MM.1S (cell line): ENCODE measurements at regions not wholly inside any gene's neighbourhood (a gene's known extent, or its start where the extent isn't known, plus 50 kb on each side); places are given as distances from the start of the nearest gene placed in this dataset.
"Not testable (repeated sequence)": the region's sequence is repeated elsewhere in the genome, so short reads cannot be mapped to it uniquely, and the experiment has no call there.

ENCODE experiments used
- DNase-seq: peaks from one replicate; pipeline ENCODE4 v3.0.0-alpha.2; 2015
- H2AFZ ChIP-seq: fragments of 300-600 bp; sonication (generic); 2 replicates; pipeline ENCODE4 v1.6.0; 2016; ENCODE audit warnings: antibody characterized with exemption, low read length
- H3F3A ChIP-seq: fragments of 300-600 bp; sonication (generic); 2 replicates; pipeline ENCODE4 v1.6.1; 2016; ENCODE audit warnings: mild to moderate bottlenecking, antibody characterized with exemption, low read length, moderate library complexity, mixed read lengths; ENCODE audit not compliant: insufficient read depth
- H3K27ac ChIP-seq: fragments of 300-600 bp; sonication (generic); 2 replicates; pipeline ENCODE4 v1.5.1; 2016; ENCODE audit warnings: mild to moderate bottlenecking, low read length
- H3K27me3 ChIP-seq: fragments of 300-600 bp; sonication (generic); replicated peaks from 2 replicates; pipeline ENCODE4 v1.6.0; 2016; ENCODE audit warnings: low read length; ENCODE audit not compliant: insufficient read depth
- H3K36me3 ChIP-seq: fragments of 300-600 bp; sonication (generic); replicated peaks from 2 replicates; pipeline ENCODE4 v1.6.1; 2016; ENCODE audit warnings: mild to moderate bottlenecking, low read length, mixed read lengths; ENCODE audit not compliant: insufficient read depth
- H3K4me1 ChIP-seq: fragments of 300-600 bp; sonication (generic); 2 replicates; pipeline ENCODE4 v1.6.1; 2016; ENCODE audit warnings: low read length, mixed read lengths
- H3K4me2 ChIP-seq: fragments of 300-600 bp; sonication (generic); 2 replicates; pipeline ENCODE4 v1.6.0; 2016; ENCODE audit warnings: low read depth, low read length
- H3K4me3 ChIP-seq: fragments of 300-600 bp; sonication (generic); 2 replicates; pipeline ENCODE4 v1.5.1; 2016; ENCODE audit warnings: low read length, mixed read lengths
- H3K79me2 ChIP-seq: fragments of 300-600 bp; sonication (generic); 2 replicates; pipeline ENCODE4 v1.6.1; 2016; ENCODE audit warnings: mixed run types, low read length, mixed read lengths
- H3K9ac ChIP-seq: fragments of 300-600 bp; sonication (generic); 2 replicates; pipeline ENCODE4 v1.6.1; 2016; ENCODE audit warnings: low read length, mixed read lengths
- H3K9me2 ChIP-seq: fragments of 300-600 bp; sonication (generic); replicated peaks from 2 replicates; pipeline ENCODE4 v1.6.1; 2016; ENCODE audit warnings: mild to moderate bottlenecking, low read length, mixed read lengths; ENCODE audit not compliant: insufficient read depth
- H3K9me3 ChIP-seq: fragments of 300-600 bp; sonication (generic); replicated peaks from 2 replicates; pipeline ENCODE4 v1.6.1; 2016; ENCODE audit warnings: mild to moderate bottlenecking, low read length, mixed read lengths; ENCODE audit not compliant: insufficient read depth
- H4K20me1 ChIP-seq: fragments of 300-600 bp; sonication (generic); 2 replicates; pipeline ENCODE4 v1.6.1; 2016; ENCODE audit warnings: mild to moderate bottlenecking, low read length, moderate library complexity, mixed read lengths; ENCODE audit not compliant: insufficient read depth
- CTCF ChIP-seq: fragments of 300-600 bp; sonication (generic); IDR thresholded peaks from 2 replicates; pipeline ENCODE4 v1.5.1; 2016; ENCODE audit warnings: antibody characterized with exemption, low read length, mixed read lengths
- EZH2 ChIP-seq: fragments of 300-600 bp; sonication (generic); optimal IDR thresholded peaks from 2 replicates; pipeline ENCODE3; 2017; ENCODE audit warnings: low read depth, mild to moderate bottlenecking, antibody characterized with exemption, low read length, mixed read lengths
- EZH2phosphoT487 ChIP-seq: fragments of 300-600 bp; sonication (generic); IDR thresholded peaks from 2 replicates; pipeline ENCODE4 v1.6.1; 2018; ENCODE audit warnings: antibody characterized with exemption, low read length

- Histone ChIP-seq H3K4me3 (no peak overlapping the region), H3K4me1 (no peaks in the 10 kb centered on the region), H3K4me2 (no peak overlapping the region), H3K27me3 (no peaks in the 10 kb centered on the region), H2AFZ (no peak overlapping the region), H3K27ac (no peak overlapping the region), H3F3A (no peaks in the 10 kb centered on the region), H4K20me1 (no peaks in the 10 kb centered on the region), H3K9ac (no peak overlapping the region), H3K36me3 (no peaks in the 10 kb centered on the region), H3K79me2 (no peaks in the 10 kb centered on the region), H3K9me3 (no peaks in the 10 kb centered on the region), H3K9me2 (no peaks in the 10 kb centered on the region)
- DNase-seq = no peak
- TF ChIP-seq EZH2 (no peak), EZH2phosphoT487 (no peak), CTCF (no peak)
Measured at GRCh38 chr2:89821455-89821945, 1130.0 kb downstream of the RPIA start.

GRCh38 chr2:89822342-89822741 lies 1130.9 kb downstream of the RPIA start:
- not testable (repeated sequence) for H3K27ac ChIP-seq, H3K4me1 ChIP-seq, H3K9me3 ChIP-seq, H3K9me2 ChIP-seq, H2AFZ ChIP-seq, H3K79me2 ChIP-seq, H3K36me3 ChIP-seq, H3K9ac ChIP-seq, H3F3A ChIP-seq, H3K27me3 ChIP-seq, DNase-seq, H3K4me3 ChIP-seq, H4K20me1 ChIP-seq, H3K4me2 ChIP-seq

- DNase-seq = no peak
- Histone ChIP-seq H3K9me3 (no peaks in the 10 kb centered on the region), H3F3A (no peaks in the 10 kb centered on the region), H4K20me1 (no peaks in the 10 kb centered on the region), H3K79me2 (no peaks in the 10 kb centered on the region), H3K27ac (no peak overlapping the region), H3K4me3 (no peak overlapping the region), H3K27me3 (no peaks in the 10 kb centered on the region), H3K36me3 (no peaks in the 10 kb centered on the region), H3K4me1 (no peaks in the 10 kb centered on the region), H3K4me2 (no peak overlapping the region), H3K9me2 (no peaks in the 10 kb centered on the region), H2AFZ (no peak overlapping the region), H3K9ac (no peak overlapping the region)
- TF ChIP-seq EZH2phosphoT487 = no peak
Measured at GRCh38 chr2:89823556-89823955, 1132.1 kb downstream of the RPIA start.

- Histone ChIP-seq H3K27me3 (no peaks in the 10 kb centered on the region), H3K9ac (no peak overlapping the region), H3K9me2 (no peaks in the 10 kb centered on the region), H3K27ac (no peak overlapping the region), H3K4me2 (no peak overlapping the region), H3K4me3 (no peak overlapping the region), H3K36me3 (no peaks in the 10 kb centered on the region), H3K4me1 (no peaks in the 10 kb centered on the region), H2AFZ (no peak overlapping the region), H3F3A (no peaks in the 10 kb centered on the region), H3K79me2 (no peaks in the 10 kb centered on the region), H4K20me1 (no peaks in the 10 kb centered on the region), H3K9me3 (no peaks in the 10 kb centered on the region)
- no peak for TF ChIP-seq EZH2
- no peak for TF ChIP-seq CTCF
- TF ChIP-seq EZH2phosphoT487 = no peak
- no peak for DNase-seq
Measured at GRCh38 chr2:89825034-89825433, 1133.6 kb downstream of the RPIA start.

GRCh38 chr2:89826741-89827140 lies 1135.3 kb downstream of the RPIA start:
- H3K4me3 ChIP-seq, H3K36me3 ChIP-seq, H3K9ac ChIP-seq, H3K9me3 ChIP-seq, H2AFZ ChIP-seq, H3K27ac ChIP-seq, H4K20me1 ChIP-seq, H3K79me2 ChIP-seq, H3K27me3 ChIP-seq, H3K4me1 ChIP-seq, H3F3A ChIP-seq, H3K9me2 ChIP-seq, DNase-seq, H3K4me2 ChIP-seq: not testable (repeated sequence)

GRCh38 chr2:89827829-89828228 lies 1136.4 kb downstream of the RPIA start:
- H3K9me3 ChIP-seq, H3K27me3 ChIP-seq, H3K4me1 ChIP-seq, H3K79me2 ChIP-seq, H3K9me2 ChIP-seq, DNase-seq, H4K20me1 ChIP-seq, H2AFZ ChIP-seq, H3K4me3 ChIP-seq, H3K9ac ChIP-seq, H3F3A ChIP-seq, H3K27ac ChIP-seq, H3K36me3 ChIP-seq, H3K4me2 ChIP-seq: not testable (repeated sequence)

- not testable (repeated sequence) for H3K9me3 ChIP-seq, H3K4me3 ChIP-seq, H3K4me2 ChIP-seq, DNase-seq, H3K9me2 ChIP-seq, H4K20me1 ChIP-seq, H3K27me3 ChIP-seq, H3F3A ChIP-seq, H3K79me2 ChIP-seq, H3K27ac ChIP-seq, H3K9ac ChIP-seq, H3K36me3 ChIP-seq, H2AFZ ChIP-seq, H3K4me1 ChIP-seq
Measured at GRCh38 chr2:89828416-89828815, 1136.9 kb downstream of the RPIA start.
